ENCODE measurements at regions not wholly inside any gene's neighbourhood (a gene's known extent, or its start where the extent isn't known, plus 50 kb on each side); places are given as distances from the start of the nearest gene placed in this dataset.

DNA sequence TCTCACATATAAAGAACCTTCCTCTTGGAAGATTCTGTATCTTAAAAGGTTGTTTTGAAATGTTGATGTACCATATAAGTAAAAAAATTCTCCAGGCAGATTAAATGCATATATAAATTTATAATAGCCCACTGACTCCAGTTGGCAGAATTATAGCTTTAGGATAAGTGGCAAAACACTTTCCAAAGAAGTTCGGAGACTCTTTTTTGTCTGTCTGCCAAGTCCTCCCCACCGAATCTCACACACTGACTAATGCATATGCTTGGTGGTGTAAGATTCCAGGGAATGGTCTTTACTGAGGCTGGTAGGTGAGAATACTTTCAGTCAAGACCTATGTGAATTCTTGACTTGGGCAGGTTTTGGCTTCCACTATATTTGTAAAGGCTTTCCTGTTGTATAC lies 724.3 kb upstream of the CXADR start:
- H3K9ac ChIP-seq (ENCODE audit: low read length) = no peak overlapping the region
- H3K27me3 ChIP-seq (ENCODE audit: control insufficient read depth, insufficient read depth, low read length) = no peaks in the 10 kb centered on the region
- H3K27ac ChIP-seq (ENCODE audit: low read depth, low read length) = no peak overlapping the region
- no peaks in the 10 kb centered on the region for H3K36me3 ChIP-seq (ENCODE audit: control insufficient read depth, insufficient read depth, low read length)
- no peaks in the 10 kb centered on the region for H3K9me3 ChIP-seq (ENCODE audit: control insufficient read depth, insufficient read depth, low read depth, low read length)
- H3K4me3 ChIP-seq (ENCODE audit: low read depth, low read length) = no peak overlapping the region
- H3K4me1 ChIP-seq (ENCODE audit: control insufficient read depth, insufficient read depth, low read length) = no peaks in the 10 kb centered on the region

DNA sequence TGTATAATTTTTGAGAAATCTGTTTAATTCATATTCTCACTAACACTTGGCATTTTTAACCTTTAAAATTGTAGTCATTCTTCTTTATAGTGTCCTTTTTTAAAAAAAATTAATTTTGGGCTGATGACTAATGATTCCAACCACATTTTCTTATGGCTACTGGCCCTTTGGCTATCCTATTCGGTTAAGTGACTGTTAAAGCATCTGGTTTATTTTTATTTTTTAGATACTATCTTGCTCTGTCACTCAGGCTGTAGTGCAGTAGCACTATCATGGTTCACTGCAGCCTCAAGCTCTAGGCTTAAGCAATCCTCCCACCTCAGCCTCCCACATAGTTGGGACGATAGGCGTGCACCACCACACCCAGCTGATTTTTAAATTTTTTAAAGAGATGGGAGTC lies 723.2 kb upstream of the CXADR start:
- Histone ChIP-seq H3K9ac (ENCODE audit: low read length) (no peak overlapping the region), H3K4me1 (ENCODE audit: control insufficient read depth, insufficient read depth, low read length) (no peaks in the 10 kb centered on the region), H3K36me3 (ENCODE audit: control insufficient read depth, insufficient read depth, low read length) (no peaks in the 10 kb centered on the region), H3K4me3 (ENCODE audit: low read depth, low read length) (no peak overlapping the region), H3K27ac (ENCODE audit: low read depth, low read length) (no peak overlapping the region), H3K27me3 (ENCODE audit: control insufficient read depth, insufficient read depth, low read length) (no peaks in the 10 kb centered on the region), H3K9me3 (ENCODE audit: control insufficient read depth, insufficient read depth, low read depth, low read length) (no peaks in the 10 kb centered on the region)

- no peaks in the 10 kb centered on the region for H3K36me3 ChIP-seq (ENCODE audit: control insufficient read depth, insufficient read depth, low read length)
- H3K27ac ChIP-seq (ENCODE audit: low read depth, low read length) = no peak overlapping the region
- no peaks in the 10 kb centered on the region for H3K27me3 ChIP-seq (ENCODE audit: control insufficient read depth, insufficient read depth, low read length)
- peaks cover 6% of the 10 kb centered on the region for H3K4me1 ChIP-seq (ENCODE audit: control insufficient read depth, insufficient read depth, low read length)
- H3K9ac ChIP-seq (ENCODE audit: low read length) = no peak overlapping the region
- no peak overlapping the region for H3K4me3 ChIP-seq (ENCODE audit: low read depth, low read length)
- no peaks in the 10 kb centered on the region for H3K9me3 ChIP-seq (ENCODE audit: control insufficient read depth, insufficient read depth, low read depth, low read length)
These were observed 720.7 kb upstream of the CXADR start for GRCh38 chr21:16792101-16792500.

- Histone ChIP-seq H3K27ac (ENCODE audit: low read depth, low read length) (no peak overlapping the region), H3K36me3 (ENCODE audit: control insufficient read depth, insufficient read depth, low read length) (no peaks in the 10 kb centered on the region), H3K4me3 (ENCODE audit: low read depth, low read length) (no peak overlapping the region), H3K27me3 (ENCODE audit: control insufficient read depth, insufficient read depth, low read length) (no peaks in the 10 kb centered on the region), H3K9me3 (ENCODE audit: control insufficient read depth, insufficient read depth, low read depth, low read length) (no peaks in the 10 kb centered on the region), H3K9ac (ENCODE audit: low read length) (no peak overlapping the region), H3K4me1 (ENCODE audit: control insufficient read depth, insufficient read depth, low read length) (peaks cover 9% of the 10 kb centered on the region)
These were observed 717.9 kb upstream of the CXADR start for GRCh38 chr21:16794950-16795349.

GRCh38 chr21:16796776-16797175 lies 716.1 kb upstream of the CXADR start:
- Histone ChIP-seq H3K27me3 (ENCODE audit: control insufficient read depth, insufficient read depth, low read length) (no peaks in the 10 kb centered on the region), H3K9me3 (ENCODE audit: control insufficient read depth, insufficient read depth, low read depth, low read length) (no peaks in the 10 kb centered on the region), H3K27ac (ENCODE audit: low read depth, low read length) (no peak overlapping the region), H3K4me3 (ENCODE audit: low read depth, low read length) (no peak overlapping the region), H3K36me3 (ENCODE audit: control insufficient read depth, insufficient read depth, low read length) (no peaks in the 10 kb centered on the region), H3K4me1 (ENCODE audit: control insufficient read depth, insufficient read depth, low read length) (peaks cover 9% of the 10 kb centered on the region), H3K9ac (ENCODE audit: low read length) (no peak overlapping the region)

GRCh38 chr21:16797540-16797939 lies 715.3 kb upstream of the CXADR start:
- no peaks in the 10 kb centered on the region for H3K27me3 ChIP-seq (ENCODE audit: control insufficient read depth, insufficient read depth, low read length)
- no peaks in the 10 kb centered on the region for H3K9me3 ChIP-seq (ENCODE audit: control insufficient read depth, insufficient read depth, low read depth, low read length)
- no peaks in the 10 kb centered on the region for H3K36me3 ChIP-seq (ENCODE audit: control insufficient read depth, insufficient read depth, low read length)
- no peak overlapping the region for H3K27ac ChIP-seq (ENCODE audit: low read depth, low read length)
- peaks cover 9% of the 10 kb centered on the region for H3K4me1 ChIP-seq (ENCODE audit: control insufficient read depth, insufficient read depth, low read length)
- H3K9ac ChIP-seq (ENCODE audit: low read length) = no peak overlapping the region
- no peak overlapping the region for H3K4me3 ChIP-seq (ENCODE audit: low read depth, low read length)

- Histone ChIP-seq H3K36me3 (ENCODE audit: control insufficient read depth, insufficient read depth, low read length) (no peaks in the 10 kb centered on the region), H3K27me3 (ENCODE audit: control insufficient read depth, insufficient read depth, low read length) (no peaks in the 10 kb centered on the region), H3K9ac (ENCODE audit: low read length) (no peak overlapping the region), H3K9me3 (ENCODE audit: control insufficient read depth, insufficient read depth, low read depth, low read length) (no peaks in the 10 kb centered on the region), H3K4me1 (ENCODE audit: control insufficient read depth, insufficient read depth, low read length) (peaks cover 9% of the 10 kb centered on the region), H3K27ac (ENCODE audit: low read depth, low read length) (no peak overlapping the region), H3K4me3 (ENCODE audit: low read depth, low read length) (no peak overlapping the region)
These were observed 714.9 kb upstream of the CXADR start for GRCh38 chr21:16797966-16798365.

DNA sequence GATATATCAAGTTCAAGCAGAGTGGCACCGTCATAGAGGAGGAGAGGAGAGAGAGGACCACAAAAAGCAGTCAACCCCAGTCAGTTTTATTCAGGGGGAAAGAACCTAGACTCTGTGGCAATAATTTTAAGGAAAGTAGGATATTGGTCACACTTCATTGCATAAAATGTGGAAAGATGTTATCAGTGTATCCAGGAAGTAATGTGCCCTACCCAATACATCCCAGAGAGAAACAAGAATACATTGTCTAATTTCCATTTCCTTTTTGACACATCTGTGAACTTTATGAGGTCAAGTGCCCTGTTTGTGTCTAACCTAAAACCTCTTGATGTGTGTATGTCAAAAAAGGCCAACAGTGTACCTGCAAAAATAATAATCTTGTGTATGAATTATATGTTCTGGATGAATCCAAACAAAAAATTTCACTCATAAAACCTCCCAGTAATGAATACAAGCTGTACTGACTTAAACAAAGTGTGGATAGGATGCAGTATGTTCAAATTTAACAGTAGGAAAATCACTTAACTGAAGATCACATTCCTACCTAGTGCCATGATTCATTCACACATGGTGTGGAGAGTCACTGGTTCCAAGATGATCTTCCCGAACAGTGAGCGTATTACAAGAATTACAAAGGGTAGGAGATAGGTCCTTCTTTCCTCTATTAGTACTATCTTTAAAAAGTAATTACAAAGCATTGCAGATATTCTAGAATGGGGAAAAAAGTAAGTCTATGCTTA lies 712.1 kb upstream of the CXADR start:
- Histone ChIP-seq H3K9me3 (ENCODE audit: control insufficient read depth, insufficient read depth, low read depth, low read length) (peaks cover 11% of the 10 kb centered on the region), H3K36me3 (ENCODE audit: control insufficient read depth, insufficient read depth, low read length) (no peaks in the 10 kb centered on the region), H3K27me3 (ENCODE audit: control insufficient read depth, insufficient read depth, low read length) (no peaks in the 10 kb centered on the region), H3K9ac (ENCODE audit: low read length) (no peak overlapping the region), H3K27ac (ENCODE audit: low read depth, low read length) (no peak overlapping the region), H3K4me1 (ENCODE audit: control insufficient read depth, insufficient read depth, low read length) (peaks cover 9% of the 10 kb centered on the region), H3K4me3 (ENCODE audit: low read depth, low read length) (no peak overlapping the region)

DNA sequence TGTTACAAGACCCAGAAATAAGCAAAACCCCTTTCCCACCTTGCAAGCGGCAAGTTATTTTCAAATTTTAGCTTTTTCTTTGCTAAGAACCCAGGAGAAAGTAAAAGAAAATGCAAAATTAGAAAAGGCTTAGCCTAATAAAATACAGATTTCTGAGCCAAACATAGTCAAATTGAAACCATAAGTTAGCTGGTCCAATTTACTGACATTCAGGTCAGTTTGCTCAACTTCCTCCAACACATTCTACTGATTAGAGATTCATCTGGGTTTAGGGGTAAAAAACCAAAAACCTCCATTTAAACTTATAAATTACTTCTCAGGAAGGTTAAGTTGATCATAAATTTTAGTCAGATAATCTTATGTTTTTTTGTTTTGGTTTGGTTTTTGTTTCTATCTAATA lies 701.8 kb upstream of the CXADR start:
- no peaks in the 10 kb centered on the region for H3K9me3 ChIP-seq (ENCODE audit: control insufficient read depth, insufficient read depth, low read depth, low read length)
- H3K4me3 ChIP-seq (ENCODE audit: low read depth, low read length) = no peak overlapping the region
- no peaks in the 10 kb centered on the region for H3K36me3 ChIP-seq (ENCODE audit: control insufficient read depth, insufficient read depth, low read length)
- H3K27me3 ChIP-seq (ENCODE audit: control insufficient read depth, insufficient read depth, low read length) = no peaks in the 10 kb centered on the region
- H3K9ac ChIP-seq (ENCODE audit: low read length) = no peak overlapping the region
- H3K27ac ChIP-seq (ENCODE audit: low read depth, low read length) = no peak overlapping the region
- H3K4me1 ChIP-seq (ENCODE audit: control insufficient read depth, insufficient read depth, low read length) = peaks cover 10% of the 10 kb centered on the region

GRCh38 chr21:16811970-16812369 lies 700.9 kb upstream of the CXADR start:
- H3K4me3 ChIP-seq (ENCODE audit: low read depth, low read length) = no peak overlapping the region
- no peaks in the 10 kb centered on the region for H3K9me3 ChIP-seq (ENCODE audit: control insufficient read depth, insufficient read depth, low read depth, low read length)
- no peaks in the 10 kb centered on the region for H3K27me3 ChIP-seq (ENCODE audit: control insufficient read depth, insufficient read depth, low read length)
- peaks cover 10% of the 10 kb centered on the region for H3K4me1 ChIP-seq (ENCODE audit: control insufficient read depth, insufficient read depth, low read length)
- H3K27ac ChIP-seq (ENCODE audit: low read depth, low read length) = no peak overlapping the region
- H3K36me3 ChIP-seq (ENCODE audit: control insufficient read depth, insufficient read depth, low read length) = no peaks in the 10 kb centered on the region
- no peak overlapping the region for H3K9ac ChIP-seq (ENCODE audit: low read length)

DNA sequence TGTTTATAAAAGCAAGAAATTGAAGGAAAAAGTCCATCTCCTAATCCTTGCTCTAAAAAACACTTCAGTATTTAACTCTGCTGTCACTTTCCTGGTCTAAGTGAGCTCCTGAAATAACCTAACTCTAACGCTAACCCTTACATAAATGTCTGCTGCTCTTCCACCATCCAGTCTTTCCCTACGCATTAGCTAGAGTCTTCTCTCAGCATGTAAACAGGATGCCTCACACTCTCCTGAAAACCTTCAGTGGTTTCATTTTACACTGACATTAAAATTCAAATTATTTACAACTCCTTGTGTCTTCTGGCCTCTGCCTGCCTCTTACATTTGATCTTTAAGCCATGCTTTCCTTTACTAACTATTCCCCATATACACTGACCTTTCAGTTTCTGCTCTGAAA lies 697.6 kb upstream of the CXADR start:
- Histone ChIP-seq H3K4me3 (ENCODE audit: low read depth, low read length) (no peak overlapping the region), H3K36me3 (ENCODE audit: control insufficient read depth, insufficient read depth, low read length) (no peaks in the 10 kb centered on the region), H3K9me3 (ENCODE audit: control insufficient read depth, insufficient read depth, low read depth, low read length) (no peaks in the 10 kb centered on the region)

More for the DNA sequence above, 697.6 kb upstream of the CXADR start:
- Histone ChIP-seq H3K27ac (ENCODE audit: low read depth, low read length) (no peak overlapping the region), H3K9ac (ENCODE audit: low read length) (no peak overlapping the region), H3K27me3 (ENCODE audit: control insufficient read depth, insufficient read depth, low read length) (no peaks in the 10 kb centered on the region), H3K4me1 (ENCODE audit: control insufficient read depth, insufficient read depth, low read length) (peaks cover 10% of the 10 kb centered on the region)

Data from HUES6 (cell line).